ENCODE measurements at regions not wholly inside any gene's neighbourhood (a gene's known extent, or its start where the extent isn't known, plus 50 kb on each side); places are given as distances from the start of the nearest gene placed in this dataset.

DNA sequence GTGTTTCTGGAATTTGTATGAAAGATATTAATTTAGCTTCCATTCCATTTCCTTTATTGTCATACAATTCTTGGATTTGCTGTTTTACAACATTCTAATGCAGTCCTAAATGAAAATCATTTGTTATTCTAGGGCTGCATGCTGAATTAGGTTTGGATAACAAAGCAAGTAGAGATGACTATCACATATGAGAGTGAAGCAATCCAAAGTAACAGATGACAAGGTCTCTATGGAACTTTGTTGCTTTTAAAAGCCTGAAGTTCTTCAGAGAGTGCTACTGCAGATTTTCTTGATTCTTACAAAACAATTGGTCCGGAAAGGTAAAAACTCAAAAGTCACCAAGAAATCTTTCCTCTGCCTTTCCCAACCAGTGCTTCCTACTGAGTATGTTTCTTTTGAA lies 56.9 kb upstream of the VCAN start:
- no peak overlapping the region for H3K27ac Mint-ChIP-seq
- WGBS (ENCODE audit: insufficient coverage): 100% methylated on average over 1 of the region's 1 CpG
- H3K27me3 Mint-ChIP-seq (ENCODE audit: low read depth in 3 of 3): peaks cover 0 to 2% (median 0%) of the 10 kb centered on the region in 3 donors
- TF ChIP-seq, protein P1, sequence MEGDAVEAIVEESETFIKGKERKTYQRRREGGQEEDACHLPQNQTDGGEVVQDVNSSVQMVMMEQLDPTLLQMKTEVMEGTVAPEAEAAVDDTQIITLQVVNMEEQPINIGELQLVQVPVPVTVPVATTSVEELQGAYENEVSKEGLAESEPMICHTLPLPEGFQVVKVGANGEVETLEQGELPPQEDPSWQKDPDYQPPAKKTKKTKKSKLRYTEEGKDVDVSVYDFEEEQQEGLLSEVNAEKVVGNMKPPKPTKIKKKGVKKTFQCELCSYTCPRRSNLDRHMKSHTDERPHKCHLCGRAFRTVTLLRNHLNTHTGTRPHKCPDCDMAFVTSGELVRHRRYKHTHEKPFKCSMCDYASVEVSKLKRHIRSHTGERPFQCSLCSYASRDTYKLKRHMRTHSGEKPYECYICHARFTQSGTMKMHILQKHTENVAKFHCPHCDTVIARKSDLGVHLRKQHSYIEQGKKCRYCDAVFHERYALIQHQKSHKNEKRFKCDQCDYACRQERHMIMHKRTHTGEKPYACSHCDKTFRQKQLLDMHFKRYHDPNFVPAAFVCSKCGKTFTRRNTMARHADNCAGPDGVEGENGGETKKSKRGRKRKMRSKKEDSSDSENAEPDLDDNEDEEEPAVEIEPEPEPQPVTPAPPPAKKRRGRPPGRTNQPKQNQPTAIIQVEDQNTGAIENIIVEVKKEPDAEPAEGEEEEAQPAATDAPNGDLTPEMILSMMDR (IDR thresholded peaks at IDR 0.05): no peak
- no peak overlapping the region for H3K4me3 ChIP-seq (replicated peaks in 1 of 3; ENCODE audit: low read depth in 2 of 3, low read length in 3 of 3)
- peaks cover 10 to 36% (median 21%) of the 10 kb centered on the region in 7 donors for H3K9me3 Mint-ChIP-seq
- no peak overlapping the region for H3K4me2 ChIP-seq (replicated peaks; ENCODE audit: extremely low read depth, low read length, poor library complexity, severe bottlenecking)
- intact Hi-C loops (cut with micrococcal nuclease): no loop called here
- H4K20me1 ChIP-seq (ENCODE audit: insufficient read depth, low read length): no peaks in the 10 kb centered on the region
- no peak overlapping the region for H3K9ac ChIP-seq (ENCODE audit: insufficient read depth, low read length, poor library complexity, severe bottlenecking)
- H3K36me3 Mint-ChIP-seq: peaks cover 6 to 30% of the 10 kb centered on the region in 2 donors
- no peaks in the 10 kb centered on the region for H3K79me2 ChIP-seq (ENCODE audit: insufficient read depth, low read length)
- peaks cover 0 to 6% of the 10 kb centered on the region in 2 donors for H3K9me3 ChIP-seq (replicated peaks in 1 of 2; ENCODE audit: control insufficient read depth in 1 of 2, insufficient read depth in 1 of 2, low read length in 2 of 2)
- peaks cover 38% of the 10 kb centered on the region for H3K4me1 Mint-ChIP-seq
- H3K27me3 ChIP-seq (ENCODE audit: control insufficient read depth in 2 of 2, insufficient read depth in 2 of 2, low read length in 2 of 2): no peaks in the 10 kb centered on the region
- peak overlapping the region in 1 of 2 donors; percentile 1 for H3K27ac ChIP-seq (ENCODE audit: low read depth in 1 of 2, low read length in 2 of 2)
- peak overlapping the region; percentile 25 for H2AFZ ChIP-seq (ENCODE audit: insufficient read depth, low read depth, low read length, poor library complexity, severe bottlenecking)
- H3K4me1 ChIP-seq (ENCODE audit: control insufficient read depth in 1 of 2, insufficient read depth in 2 of 2, low read length in 2 of 2): peaks cover 16 to 27% of the 10 kb centered on the region in 2 donors
- H3K4me3 Mint-ChIP-seq: no peak overlapping the region
- DNase-seq: no peak
- no peaks in the 10 kb centered on the region for H3K36me3 ChIP-seq (replicated peaks in 1 of 2; ENCODE audit: control insufficient read depth in 1 of 2, insufficient read depth in 2 of 2, low read length in 2 of 2)

DNA sequence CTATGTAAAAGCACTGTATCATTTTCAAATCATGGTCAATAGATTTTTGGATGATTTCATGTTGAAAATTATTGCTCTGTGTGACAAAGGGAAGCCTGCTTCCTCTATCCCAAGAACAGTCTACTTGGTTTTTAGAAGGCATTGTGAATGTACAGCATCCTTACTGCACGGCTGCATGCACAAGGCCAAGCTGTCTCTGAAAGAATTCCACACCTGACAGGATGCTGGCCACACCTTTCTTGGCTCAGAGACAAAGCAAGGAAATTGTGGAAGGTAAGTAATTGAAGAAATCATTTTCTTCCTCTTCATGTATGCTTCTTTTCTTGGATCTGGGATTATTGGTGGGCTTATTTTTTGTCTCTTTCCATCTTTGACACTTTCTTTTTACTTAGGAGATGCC lies 53.7 kb upstream of the VCAN start:
- DNase-seq: no peak
- Histone ChIP-seq H3K27me3 (ENCODE audit: control insufficient read depth in 2 of 2, insufficient read depth in 2 of 2, low read length in 2 of 2) (no peaks in the 10 kb centered on the region), H3K4me3 (replicated peaks in 1 of 3; ENCODE audit: low read depth in 2 of 3, low read length in 3 of 3) (no peak overlapping the region), H3K27ac (ENCODE audit: low read depth in 1 of 2, low read length in 2 of 2) (no peak overlapping the region), H2AFZ (ENCODE audit: insufficient read depth, low read depth, low read length, poor library complexity, severe bottlenecking) (no peak overlapping the region), H3K4me2 (replicated peaks; ENCODE audit: extremely low read depth, low read length, poor library complexity, severe bottlenecking) (no peak overlapping the region), H4K20me1 (ENCODE audit: insufficient read depth, low read length) (no peaks in the 10 kb centered on the region), H3K36me3 (replicated peaks in 1 of 2; ENCODE audit: control insufficient read depth in 1 of 2, insufficient read depth in 2 of 2, low read length in 2 of 2) (no peaks in the 10 kb centered on the region), H3K9ac (ENCODE audit: insufficient read depth, low read length, poor library complexity, severe bottlenecking) (no peak overlapping the region), H3K9me3 (replicated peaks in 1 of 2; ENCODE audit: control insufficient read depth in 1 of 2, insufficient read depth in 1 of 2, low read length in 2 of 2) (peaks cover 11 to 23% of the 10 kb centered on the region in 2 donors), H3K79me2 (ENCODE audit: insufficient read depth, low read length) (no peaks in the 10 kb centered on the region), H3K4me1 (ENCODE audit: control insufficient read depth in 1 of 2, insufficient read depth in 2 of 2, low read length in 2 of 2) (no peaks in the 10 kb centered on the region)
- peaks cover 9% of the 10 kb centered on the region for H3K4me1 Mint-ChIP-seq
- no CpG with 5 or more reads among the region's 1 CpG for WGBS (ENCODE audit: insufficient coverage)
- peaks cover 0 to 2% (median 0%) of the 10 kb centered on the region in 3 donors for H3K27me3 Mint-ChIP-seq (ENCODE audit: low read depth in 3 of 3)
- TF ChIP-seq, protein P1 (IDR thresholded peaks at IDR 0.05): no peak
- intact Hi-C loops (cut with micrococcal nuclease): no loop called here
- H3K27ac Mint-ChIP-seq: no peak overlapping the region
- H3K9me3 Mint-ChIP-seq: peaks cover 18 to 31% (median 22%) of the 10 kb centered on the region in 7 donors
- no peak overlapping the region for H3K4me3 Mint-ChIP-seq
- peaks cover 14 to 25% of the 10 kb centered on the region in 2 donors for H3K36me3 Mint-ChIP-seq
